GM12891 (cell line): ENCODE measurements at regions not wholly inside any gene's neighbourhood (a gene's known extent, or its start where the extent isn't known, plus 50 kb on each side); places are given as distances from the start of the nearest gene placed in this dataset.

Source experiments
- PAX5 ChIP-seq: IDR thresholded peaks from 2 replicates; pipeline ENCODE4 v1.6.1; 2011; ENCODE audit warnings: low read length, moderate library complexity, mild to moderate bottlenecking; ENCODE audit not compliant: insufficient read depth, severe bottlenecking
- POLR2A ChIP-seq: IDR thresholded peaks from 2 replicates; pipeline ENCODE4 v1.6.1; 2011; ENCODE audit warnings: low read depth, low read length, control low read depth
- POLR2AphosphoS5 ChIP-seq: IDR thresholded peaks from 2 replicates; pipeline ENCODE4 v1.6.1; 2011; ENCODE audit warnings: low read depth, low read length, control low read depth
- POU2F2 ChIP-seq: IDR thresholded peaks from 2 replicates; pipeline ENCODE4 v1.6.1; 2011; ENCODE audit warnings: low read depth, mild to moderate bottlenecking, control low read depth, low read length, moderate library complexity
- SPI1 ChIP-seq: IDR thresholded peaks from 2 replicates; pipeline ENCODE4 v1.6.1; 2011; ENCODE audit warnings: low read depth, low read length, control low read depth
- TAF1 ChIP-seq: IDR thresholded peaks from 2 replicates; pipeline ENCODE4 v1.6.1; 2011; ENCODE audit warnings: low read depth, low read length, control low read depth

DNA sequence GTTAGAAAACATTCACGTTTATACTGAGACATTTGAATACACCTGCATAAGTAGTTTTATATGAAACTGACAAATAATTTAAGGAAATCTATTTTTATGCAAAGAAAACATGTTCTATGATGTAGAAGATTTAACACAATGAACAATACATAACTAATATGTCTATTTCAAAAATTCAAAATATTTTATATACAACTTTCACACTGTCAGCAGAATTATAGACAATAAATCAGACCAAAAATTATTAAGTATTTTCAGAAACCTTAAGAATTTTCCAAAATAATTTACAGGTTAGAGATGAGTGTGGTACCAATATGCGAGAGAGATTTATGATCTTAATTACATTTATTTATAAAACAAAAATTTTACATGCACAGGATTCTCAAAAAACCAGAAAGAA, 1561.0 kb upstream of the ZEB2 start:
- TF ChIP-seq POLR2A (no peak), POLR2AphosphoS5 (no peak), POU2F2 (no peak), SPI1 (no peak), TAF1 (no peak), PAX5 (no peak)
